DOHH2 (cell line): ENCODE measurements at regions not wholly inside any gene's neighbourhood (a gene's known extent, or its start where the extent isn't known, plus 50 kb on each side); places are given as distances from the start of the nearest gene placed in this dataset.

Experiments used
- EZH2phosphoT487 ChIP-seq: fragments of 200-600 bp; sonication (generic); IDR thresholded peaks from 2 replicates; pipeline ENCODE4 v1.6.1; 2017; ENCODE audit warnings: borderline replicate concordance, mild to moderate bottlenecking, antibody characterized with exemption, low read length, moderate library complexity, mixed read lengths
- TF ChIP-seq, protein P1 (sequence below): fragments of 200-600 bp; sonication (generic); IDR thresholded peaks from one replicate; pipeline ENCODE4 v1.5.1; 2014; ENCODE audit warnings: antibody characterized with exemption, mild to moderate bottlenecking, low read depth, low read length; ENCODE audit not compliant: poor library complexity, severe bottlenecking

DNA sequence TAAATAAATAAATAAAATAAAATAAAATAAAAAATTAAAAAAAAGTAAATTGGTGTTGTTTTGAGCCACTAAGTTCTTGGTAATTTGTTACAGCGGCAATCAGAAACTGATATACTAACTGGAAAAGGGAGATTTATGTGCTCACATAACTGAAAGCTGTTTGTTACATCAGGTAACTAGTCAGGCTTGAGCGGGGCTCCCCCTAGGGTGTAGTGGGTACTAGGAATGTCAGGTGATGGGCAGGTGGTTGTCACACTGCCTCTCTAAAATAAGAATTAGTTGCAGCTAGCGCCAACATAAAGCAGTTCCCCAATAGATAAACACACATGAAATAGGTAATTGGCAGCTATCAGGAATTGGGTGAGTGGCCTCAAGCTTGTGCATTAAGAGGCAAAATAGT, 1336.9 kb downstream of the XPNPEP1 start:
- TF ChIP-seq, protein P1, sequence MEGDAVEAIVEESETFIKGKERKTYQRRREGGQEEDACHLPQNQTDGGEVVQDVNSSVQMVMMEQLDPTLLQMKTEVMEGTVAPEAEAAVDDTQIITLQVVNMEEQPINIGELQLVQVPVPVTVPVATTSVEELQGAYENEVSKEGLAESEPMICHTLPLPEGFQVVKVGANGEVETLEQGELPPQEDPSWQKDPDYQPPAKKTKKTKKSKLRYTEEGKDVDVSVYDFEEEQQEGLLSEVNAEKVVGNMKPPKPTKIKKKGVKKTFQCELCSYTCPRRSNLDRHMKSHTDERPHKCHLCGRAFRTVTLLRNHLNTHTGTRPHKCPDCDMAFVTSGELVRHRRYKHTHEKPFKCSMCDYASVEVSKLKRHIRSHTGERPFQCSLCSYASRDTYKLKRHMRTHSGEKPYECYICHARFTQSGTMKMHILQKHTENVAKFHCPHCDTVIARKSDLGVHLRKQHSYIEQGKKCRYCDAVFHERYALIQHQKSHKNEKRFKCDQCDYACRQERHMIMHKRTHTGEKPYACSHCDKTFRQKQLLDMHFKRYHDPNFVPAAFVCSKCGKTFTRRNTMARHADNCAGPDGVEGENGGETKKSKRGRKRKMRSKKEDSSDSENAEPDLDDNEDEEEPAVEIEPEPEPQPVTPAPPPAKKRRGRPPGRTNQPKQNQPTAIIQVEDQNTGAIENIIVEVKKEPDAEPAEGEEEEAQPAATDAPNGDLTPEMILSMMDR = no peak
- TF ChIP-seq EZH2phosphoT487 = no peak
